GM19351 (cell line): ENCODE measurements at regions not wholly inside any gene's neighbourhood (a gene's known extent, or its start where the extent isn't known, plus 50 kb on each side); places are given as distances from the start of the nearest gene placed in this dataset.
"Not testable (repeated sequence)": the region's sequence is repeated elsewhere in the genome, so short reads cannot be mapped to it uniquely, and the experiment has no call there.

ENCODE experiments used
- ATAC-seq: cut with Tn5 transposase; IDR thresholded peaks from one replicate; pipeline ENCODE4 v1.9.1; 2021; ENCODE audit warnings: mild to moderate bottlenecking, moderate library complexity; ENCODE audit not compliant: unreplicated experiment

GRCh38 chr2:153420394-153420793, 58.2 kb downstream of the RPRM start:
- ATAC-seq: no peak

GRCh38 chr2:153417077-153417476, 61.5 kb downstream of the RPRM start:
- ATAC-seq: no peak

GRCh38 chr2:153416071-153416470, 62.5 kb downstream of the RPRM start:
- no peak for ATAC-seq

GRCh38 chr2:153408710-153409385, 69.7 kb downstream of the RPRM start:
- ATAC-seq: no peak

- ATAC-seq: no peak
Measured at GRCh38 chr2:153405196-153405595, 73.4 kb downstream of the RPRM start.

- no peak for ATAC-seq
Measured at GRCh38 chr2:153404792-153405191, 73.8 kb downstream of the RPRM start.

GRCh38 chr2:153403940-153404339, 74.6 kb downstream of the RPRM start:
- ATAC-seq: no peak

GRCh38 chr2:153403352-153403751, 75.2 kb downstream of the RPRM start:
- not testable (repeated sequence) for ATAC-seq

- ATAC-seq: no peak
Measured at GRCh38 chr2:153394686-153395085, 83.9 kb downstream of the RPRM start.

GRCh38 chr2:153394247-153394646, 84.3 kb downstream of the RPRM start:
- no peak for ATAC-seq

- ATAC-seq: no peak
Measured at GRCh38 chr2:153393518-153393917, 85.0 kb downstream of the RPRM start.

GRCh38 chr2:153391131-153391530, 87.4 kb downstream of the RPRM start:
- no peak for ATAC-seq

- ATAC-seq: no peak
Measured at GRCh38 chr2:153388246-153388645, 90.3 kb downstream of the RPRM start.

GRCh38 chr2:153387203-153387602, 91.4 kb downstream of the RPRM start:
- ATAC-seq: no peak

GRCh38 chr2:153386481-153386897, 92.1 kb downstream of the RPRM start:
- ATAC-seq: no peak

- ATAC-seq: no peak
Measured at GRCh38 chr2:153373510-153374279, 104.9 kb downstream of the RPRM start.

- no peak for ATAC-seq
Measured at GRCh38 chr2:153360239-153360638, 118.3 kb downstream of the RPRM start.

GRCh38 chr2:153354377-153354776, 124.2 kb downstream of the RPRM start:
- no peak for ATAC-seq

GRCh38 chr2:153349603-153350002, 129.0 kb downstream of the RPRM start:
- ATAC-seq: no peak

- ATAC-seq: no peak
Measured at GRCh38 chr2:153347818-153348495, 130.6 kb downstream of the RPRM start.

- ATAC-seq: no peak
Measured at GRCh38 chr2:153320879-153321278, 157.7 kb downstream of the RPRM start.

- ATAC-seq: no peak
Measured at GRCh38 chr2:153311432-153311831, 167.1 kb downstream of the RPRM start.
